ENCODE measurements at regions not wholly inside any gene's neighbourhood (a gene's known extent, or its start where the extent isn't known, plus 50 kb on each side); places are given as distances from the start of the nearest gene placed in this dataset.

GRCh38 chr5:126253406-126253805, 169.8 kb upstream of the GRAMD2B start:
- no peaks in the 10 kb centered on the region for H3K27me3 ChIP-seq (ENCODE audit: control insufficient read depth in 2 of 2, insufficient read depth in 2 of 2, low read length in 2 of 2)
- no peaks in the 10 kb centered on the region for H3K9me1 ChIP-seq (replicated peaks; ENCODE audit: control insufficient read depth, extremely low read depth, insufficient read depth, low read length)
- H3K9ac ChIP-seq (replicated peaks; ENCODE audit: extremely low read depth, insufficient read depth, low read length): no peak overlapping the region
- TF ChIP-seq MAX (IDR thresholded peaks at IDR 0.05; ENCODE audit: insufficient read depth, insufficient read length) (no peak), POLR2A (IDR thresholded peaks at IDR 0.05; ENCODE audit: low read depth, low read length) (no peak), POLR2AphosphoS5 (IDR thresholded peaks at IDR 0.05; ENCODE audit: insufficient read depth, low read depth, low read length) (no peak), CTCF (IDR thresholded peaks at IDR 0.05; ENCODE audit: extremely low read depth in 1 of 2, insufficient read depth in 1 of 2, low read depth in 1 of 2, low read length in 2 of 2) (no peak), FOS (IDR thresholded peaks at IDR 0.05; ENCODE audit: borderline replicate concordance, insufficient read depth, low read length) (no peak), EZH2 (IDR thresholded peaks at IDR 0.05; ENCODE audit: borderline replicate concordance, low read depth, low read length, severe bottlenecking) (no peak), JUN (IDR thresholded peaks at IDR 0.05; ENCODE audit: borderline replicate concordance, insufficient read depth, insufficient read length, low read depth) (no peak), GATA2 (IDR thresholded peaks at IDR 0.05; ENCODE audit: insufficient read depth, insufficient read length, low read depth, low read length) (no peak), MYC (IDR thresholded peaks at IDR 0.05; ENCODE audit: low read depth, low read length) (no peak)
- FAIRE-seq (no peak), DNase-seq (ENCODE audit: low read depth, low spot score) (no peak)
- intact Hi-C loops (cut with micrococcal nuclease): no loop called here
- H3K79me2 ChIP-seq (ENCODE audit: control insufficient read depth, insufficient read depth, low read length): no peaks in the 10 kb centered on the region
- no peak overlapping the region for H3K4me2 ChIP-seq (ENCODE audit: insufficient read depth, low read length)
- H3K9me3 ChIP-seq (replicated peaks; ENCODE audit: control insufficient read depth, insufficient read depth, low read length): no peaks in the 10 kb centered on the region
- POLR2A ChIA-PET: no interaction called here
- no peaks in the 10 kb centered on the region for H3K4me1 ChIP-seq (ENCODE audit: control insufficient read depth, extremely low read depth, insufficient read depth, low read length)
- no peak overlapping the region for H3K27ac ChIP-seq (ENCODE audit: insufficient read depth, low read depth, low read length)
- no TSS peak for BruUV-seq (replicated peaks)
- H2AFZ ChIP-seq (ENCODE audit: low read depth, low read length): no peak overlapping the region
- CTCF ChIA-PET: no interaction called here
- no peaks in the 10 kb centered on the region for H3K36me3 ChIP-seq (ENCODE audit: control insufficient read depth in 2 of 2, extremely low read depth in 1 of 2, insufficient read depth in 2 of 2, low read length in 2 of 2)
- dilution Hi-C loops (cut with MboI; ENCODE audit: extremely low pct_ligation_motif_present, low sequenced_read_pairs): no loop called here
- no peak overlapping the region for H3K4me3 ChIP-seq (replicated peaks in 1 of 3; ENCODE audit: insufficient read depth in 1 of 3, low read depth in 1 of 3, low read length in 3 of 3)
- H4K20me1 ChIP-seq (replicated peaks; ENCODE audit: control insufficient read depth, extremely low read depth, insufficient read depth, low read length): no peaks in the 10 kb centered on the region

Data from endothelial cell of umbilical vein (primary cell).